ENCODE measurements at regions not wholly inside any gene's neighbourhood (a gene's known extent, or its start where the extent isn't known, plus 50 kb on each side); places are given as distances from the start of the nearest gene placed in this dataset.

DNA sequence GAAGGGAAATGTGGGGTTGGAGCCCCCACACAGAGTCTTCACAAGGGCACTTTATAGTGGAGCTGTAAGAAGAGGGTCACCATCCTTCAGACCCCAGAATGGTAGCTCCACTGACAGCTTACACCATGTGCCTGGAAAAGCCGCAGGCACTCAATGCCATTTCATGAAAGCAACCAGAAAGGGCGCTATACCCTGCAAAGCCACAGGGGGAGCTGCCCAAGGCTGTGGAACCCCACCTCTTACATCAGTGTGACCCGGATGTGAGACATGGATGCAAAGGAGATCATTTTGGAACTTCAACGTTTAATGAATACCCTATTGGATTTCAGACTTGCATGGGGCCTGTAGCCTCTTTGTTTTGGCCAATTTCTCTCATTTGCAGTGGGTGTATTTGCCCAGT lies 694.7 kb downstream of the CBLN2 start:
- DNase-seq (ENCODE audit: extremely low spot score, unreplicated experiment): no peak
- H3K9me3 Mint-ChIP-seq: no peaks in the 10 kb centered on the region
- H3K27ac Mint-ChIP-seq: no peak overlapping the region
- no peaks in the 10 kb centered on the region for H3K27me3 Mint-ChIP-seq
- H3K4me3 Mint-ChIP-seq: no peak overlapping the region
- peak; percentile 37 for TF ChIP-seq CTCF (conservative IDR thresholded peaks at IDR 0.05)
- no peaks in the 10 kb centered on the region for H3K36me3 Mint-ChIP-seq
- no peaks in the 10 kb centered on the region for H3K4me1 Mint-ChIP-seq (ENCODE audit: unreplicated experiment)

DNA sequence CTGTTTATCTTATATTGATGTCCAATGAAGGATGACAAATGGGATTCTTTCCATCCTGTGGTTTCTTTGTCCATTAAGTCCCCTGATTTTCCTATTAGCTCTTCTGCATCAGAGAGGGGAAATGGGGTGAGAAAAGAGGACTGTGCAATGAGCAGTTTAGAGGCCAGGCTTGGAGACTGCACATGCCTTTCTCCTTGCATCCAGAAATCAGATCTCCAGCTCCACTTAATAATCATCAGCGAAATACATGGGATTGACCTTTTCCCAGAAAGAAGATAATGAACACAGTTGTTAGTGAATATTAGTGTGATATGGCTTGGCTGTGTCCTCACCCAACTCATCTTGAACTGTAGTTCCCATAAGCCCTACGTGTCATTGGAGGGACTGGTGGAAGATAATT lies 697.4 kb downstream of the CBLN2 start:
- Mint-ChIP-seq H3K9me3 (no peaks in the 10 kb centered on the region), H3K27me3 (no peaks in the 10 kb centered on the region), H3K27ac (no peak overlapping the region), H3K4me1 (ENCODE audit: unreplicated experiment) (no peaks in the 10 kb centered on the region), H3K4me3 (no peak overlapping the region), H3K36me3 (no peaks in the 10 kb centered on the region)
- no peak for DNase-seq (ENCODE audit: extremely low spot score, unreplicated experiment)
- TF ChIP-seq CTCF (conservative IDR thresholded peaks at IDR 0.05): no peak

DNA sequence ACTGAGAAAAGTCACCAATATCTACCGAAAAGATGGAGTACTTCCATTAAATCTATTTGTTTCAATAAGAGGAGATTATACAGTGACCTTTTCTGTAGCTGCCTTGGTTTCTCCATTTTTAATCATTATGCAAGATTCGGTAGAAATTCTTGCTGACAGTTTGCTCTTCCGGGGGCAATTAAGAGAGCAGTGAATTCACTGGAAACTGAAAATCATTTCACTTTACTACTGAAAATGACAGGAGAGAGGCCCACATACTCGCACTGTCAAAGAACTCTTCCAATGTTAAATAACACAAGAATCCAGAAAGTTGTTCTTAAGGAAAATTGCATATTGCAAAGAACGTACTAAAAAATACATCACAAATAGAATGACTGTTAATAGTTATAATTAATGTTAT lies 699.3 kb downstream of the CBLN2 start:
- H3K27ac Mint-ChIP-seq: no peak overlapping the region
- DNase-seq (ENCODE audit: extremely low spot score, unreplicated experiment): no peak
- no peaks in the 10 kb centered on the region for H3K4me1 Mint-ChIP-seq (ENCODE audit: unreplicated experiment)
- no peak overlapping the region for H3K4me3 Mint-ChIP-seq
- no peaks in the 10 kb centered on the region for H3K27me3 Mint-ChIP-seq
- no peak for TF ChIP-seq CTCF (conservative IDR thresholded peaks at IDR 0.05)
- no peaks in the 10 kb centered on the region for H3K9me3 Mint-ChIP-seq
- H3K36me3 Mint-ChIP-seq: no peaks in the 10 kb centered on the region

DNA sequence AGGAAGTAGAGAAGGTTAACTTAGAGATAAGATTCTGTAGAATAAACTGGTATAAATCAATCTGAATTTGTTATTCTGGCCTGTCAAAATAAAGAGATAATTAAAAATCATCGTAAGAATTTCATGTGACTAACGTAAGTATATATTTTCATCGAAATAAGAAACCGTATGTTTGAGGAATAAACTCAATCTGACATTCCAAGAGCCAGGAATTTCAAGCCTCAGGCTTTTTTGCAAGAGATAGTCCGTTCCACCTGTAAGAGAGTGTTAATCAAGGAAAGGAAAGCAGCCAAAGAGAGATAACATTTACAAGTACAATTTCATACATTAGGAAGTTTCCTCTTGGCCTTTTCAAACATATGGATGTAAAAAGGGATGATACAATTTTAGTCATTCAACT lies 701.5 kb downstream of the CBLN2 start:
- DNase-seq (ENCODE audit: extremely low spot score, unreplicated experiment): no peak
- Mint-ChIP-seq H3K27me3 (no peaks in the 10 kb centered on the region), H3K36me3 (no peaks in the 10 kb centered on the region), H3K27ac (no peak overlapping the region), H3K9me3 (no peaks in the 10 kb centered on the region), H3K4me3 (no peak overlapping the region), H3K4me1 (ENCODE audit: unreplicated experiment) (no peaks in the 10 kb centered on the region)
- TF ChIP-seq CTCF (conservative IDR thresholded peaks at IDR 0.05): no peak

DNA sequence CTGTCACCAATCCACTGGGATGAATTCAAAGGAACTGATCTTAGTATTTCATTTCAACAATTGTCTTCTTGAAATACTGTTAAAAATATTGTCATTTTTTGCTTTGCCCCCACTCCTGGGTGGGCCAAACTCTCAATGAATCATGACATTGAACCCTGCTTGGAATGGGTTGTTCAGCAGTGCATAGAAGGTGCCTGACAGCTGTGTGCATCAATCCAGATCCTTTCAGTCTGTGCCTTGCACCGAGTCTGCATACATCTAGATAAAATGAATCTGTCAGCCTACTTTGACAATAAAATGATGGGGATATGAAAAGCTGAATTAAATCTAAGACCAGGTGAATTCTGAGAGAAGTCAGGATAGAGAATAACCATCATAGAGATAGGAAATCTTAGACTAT lies 706.6 kb downstream of the CBLN2 start:
- no peak for DNase-seq (ENCODE audit: extremely low spot score, unreplicated experiment)
- Mint-ChIP-seq H3K27me3 (no peaks in the 10 kb centered on the region), H3K9me3 (no peaks in the 10 kb centered on the region), H3K27ac (no peak overlapping the region), H3K36me3 (no peaks in the 10 kb centered on the region), H3K4me1 (ENCODE audit: unreplicated experiment) (no peaks in the 10 kb centered on the region), H3K4me3 (no peak overlapping the region)
- TF ChIP-seq CTCF (conservative IDR thresholded peaks at IDR 0.05): no peak

DNA sequence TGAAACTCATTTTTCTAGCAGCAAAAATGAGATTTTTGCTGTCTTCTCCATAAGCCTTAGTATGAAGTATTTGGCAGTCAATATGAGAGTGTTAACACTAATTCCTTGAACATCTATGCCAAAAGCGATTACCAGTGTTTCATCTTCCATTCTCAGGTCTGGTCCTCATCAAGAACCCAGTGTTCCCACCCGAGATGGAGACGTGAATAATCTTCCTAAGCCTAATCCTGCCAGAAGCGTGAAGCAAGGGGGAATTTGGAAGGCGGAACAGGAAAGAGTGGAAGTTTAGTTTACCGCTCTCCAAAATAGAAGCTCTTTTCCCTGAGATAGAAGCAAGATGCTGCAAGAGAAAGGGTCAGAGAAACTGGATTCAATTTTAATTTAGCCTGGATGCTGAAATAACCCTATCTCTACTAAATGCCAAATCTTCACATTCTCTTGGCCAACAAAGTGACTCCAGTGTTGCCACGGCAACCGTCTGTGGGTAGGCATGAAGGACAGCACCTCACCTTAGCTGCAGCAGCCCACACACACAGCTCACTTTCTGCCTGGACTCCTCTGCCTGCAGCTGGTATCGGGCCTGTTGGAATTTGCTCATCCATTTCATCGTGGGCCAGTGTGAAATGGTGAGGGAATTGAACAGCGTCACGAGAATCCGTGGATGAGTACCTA lies 711.1 kb downstream of the CBLN2 start:
- H3K27ac Mint-ChIP-seq: no peak overlapping the region
- no peak for DNase-seq (ENCODE audit: extremely low spot score, unreplicated experiment)
- no peaks in the 10 kb centered on the region for H3K36me3 Mint-ChIP-seq
- no peaks in the 10 kb centered on the region for H3K4me1 Mint-ChIP-seq (ENCODE audit: unreplicated experiment)
- H3K9me3 Mint-ChIP-seq: no peaks in the 10 kb centered on the region
- no peaks in the 10 kb centered on the region for H3K27me3 Mint-ChIP-seq
- TF ChIP-seq CTCF (conservative IDR thresholded peaks at IDR 0.05): no peak
- H3K4me3 Mint-ChIP-seq: no peak overlapping the region

Data from type B pancreatic cell (in vitro differentiated cells).